VCaP (cell line): ENCODE measurements at regions not wholly inside any gene's neighbourhood (a gene's known extent, or its start where the extent isn't known, plus 50 kb on each side); places are given as distances from the start of the nearest gene placed in this dataset.

Source experiments
- H3K27ac ChIP-seq: fragments of 450-650 bp; 2 replicates; pipeline ENCODE4 v1.5.1; 2017
- CTCF ChIP-seq: fragments of 450-650 bp; conservative IDR thresholded peaks from 2 replicates; pipeline ENCODE4 v1.5.1; 2017; ENCODE audit warnings: mild to moderate bottlenecking, moderate library complexity

- TF ChIP-seq CTCF, result no peak
Measured at GRCh38 chr15:98405013-98405412, 243.3 kb upstream of the IGF1R start.

DNA sequence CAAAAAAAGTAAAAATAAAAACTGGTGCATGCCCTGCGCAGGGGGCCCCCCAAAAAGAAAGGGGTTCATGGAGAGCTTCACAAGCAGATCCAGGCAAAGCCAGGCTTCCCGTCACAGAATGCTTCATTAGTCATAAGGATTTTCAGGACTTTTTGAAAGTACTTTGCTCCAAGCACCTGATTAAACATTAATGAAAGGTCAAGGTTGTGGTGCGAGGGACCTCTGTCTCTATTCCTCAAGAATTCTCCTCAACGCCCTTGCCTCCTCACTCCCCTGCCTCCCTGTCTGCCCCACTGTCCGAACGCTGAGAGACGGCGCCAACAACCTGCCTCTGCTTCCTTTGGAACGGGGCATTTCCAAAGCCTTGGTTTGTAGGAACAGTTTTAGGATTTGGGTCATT lies 240.1 kb upstream of the IGF1R start:
- TF ChIP-seq CTCF, result no peak

More at GRCh38 chr15:98405013-98405412, 243.3 kb upstream of the IGF1R start:
- no peak overlapping the region for H3K27ac ChIP-seq

DNA sequence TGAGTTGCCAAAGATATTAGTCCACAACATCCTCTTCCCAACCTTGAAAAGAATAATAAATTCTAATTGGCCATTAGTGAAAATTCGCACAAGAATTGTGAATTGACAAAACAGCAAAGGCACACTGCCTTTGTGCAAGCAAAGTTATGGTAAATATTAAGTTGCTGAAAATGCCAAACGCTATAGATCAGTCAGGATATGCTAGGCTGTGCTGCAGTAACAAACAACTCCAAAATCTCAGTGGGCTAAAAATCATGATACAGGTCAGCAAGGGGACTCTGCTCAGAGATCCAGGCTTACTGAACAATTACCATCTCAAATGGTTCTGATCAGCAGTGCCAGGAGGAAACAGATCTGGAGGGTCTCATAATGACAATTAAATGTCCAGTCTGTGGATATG lies 238.0 kb upstream of the IGF1R start:
- H3K27ac ChIP-seq, result no peak overlapping the region
- TF ChIP-seq CTCF, result no peak

More for the DNA sequence above, 240.1 kb upstream of the IGF1R start:
- no peak overlapping the region for H3K27ac ChIP-seq

- no peak overlapping the region for H3K27ac ChIP-seq
- TF ChIP-seq CTCF, result no peak
Measured at GRCh38 chr15:98412852-98413251, 235.5 kb upstream of the IGF1R start.

DNA sequence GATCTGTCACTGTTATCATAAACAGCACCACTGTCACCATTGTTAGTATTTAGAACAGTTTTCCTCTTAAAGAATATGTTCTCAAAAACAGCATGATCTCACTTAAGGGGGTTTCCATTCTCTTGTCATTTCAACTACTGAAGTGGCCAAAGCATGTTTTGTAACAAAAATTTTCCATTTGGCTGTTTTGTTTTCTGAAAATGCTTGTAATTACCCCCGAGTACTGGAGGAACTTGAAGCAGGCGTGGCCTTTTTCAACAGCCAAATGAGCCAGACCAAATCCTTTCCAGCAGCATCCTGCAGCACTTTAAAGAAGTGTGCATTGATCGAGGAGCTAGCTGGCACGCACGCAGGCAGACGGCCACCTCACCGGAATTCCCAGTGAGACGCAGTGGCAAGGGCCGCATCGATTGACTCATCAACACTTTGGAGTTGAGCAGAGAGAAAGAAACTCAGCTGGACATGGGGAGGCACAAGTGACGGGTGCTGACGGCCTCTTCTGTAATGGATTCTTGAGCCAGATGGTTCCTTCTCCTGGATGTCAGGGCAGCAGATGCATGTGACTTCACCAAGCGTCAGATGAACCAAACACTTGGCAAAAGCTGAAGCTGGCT lies 234.3 kb upstream of the IGF1R start:
- no peak overlapping the region for H3K27ac ChIP-seq
- TF ChIP-seq CTCF, result no peak

DNA sequence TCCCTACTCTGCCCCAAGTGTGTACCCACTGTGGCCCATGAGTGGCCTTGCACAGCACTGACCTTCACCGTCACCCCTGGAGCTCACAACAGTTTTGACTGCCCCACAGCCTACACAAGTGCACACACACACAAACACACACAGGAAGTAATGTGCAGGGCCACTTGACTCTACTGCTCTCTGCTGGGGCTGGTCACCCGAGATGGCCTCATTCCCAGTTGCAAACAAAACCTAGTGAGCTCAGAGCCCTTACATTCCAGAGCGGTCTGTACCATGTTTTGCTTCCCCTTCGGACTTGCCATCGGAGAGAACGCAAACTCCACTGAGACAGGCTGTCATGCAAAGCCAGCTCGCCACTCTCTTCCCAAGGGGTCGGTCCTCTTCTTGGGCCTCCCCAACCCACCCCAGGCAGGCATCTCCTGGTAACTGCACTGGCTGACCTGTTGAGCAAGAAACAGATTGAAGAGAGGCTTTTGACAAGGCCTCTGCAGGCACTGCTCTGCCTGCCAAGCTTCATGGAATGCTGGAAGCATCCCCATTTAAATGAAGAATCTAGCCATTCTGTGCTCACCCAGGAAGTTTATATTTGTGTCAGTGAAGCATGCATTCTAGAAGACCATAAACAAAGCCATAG lies 232.0 kb upstream of the IGF1R start:
- no peak overlapping the region for H3K27ac ChIP-seq
- TF ChIP-seq CTCF, result no peak

DNA sequence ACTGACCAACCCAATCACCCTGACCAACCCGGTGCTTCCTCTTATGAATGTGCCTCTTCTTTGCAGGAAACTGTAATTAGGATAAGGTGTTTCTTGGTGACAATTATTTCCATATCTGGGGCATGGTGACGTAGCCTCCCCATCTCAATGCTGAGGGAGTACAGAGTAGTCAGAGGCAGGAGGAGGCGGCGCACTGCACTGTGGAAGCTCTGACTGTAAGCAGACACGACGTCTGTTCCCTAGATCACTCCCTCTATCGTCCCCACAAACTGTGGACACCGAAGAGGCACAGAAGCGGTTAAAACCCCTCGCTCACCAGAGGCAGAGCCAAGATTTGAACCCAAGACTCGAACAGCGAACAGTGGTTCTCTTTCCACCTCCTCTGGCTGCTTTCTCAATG lies 231.0 kb upstream of the IGF1R start:
- H3K27ac ChIP-seq, result no peak overlapping the region
- TF ChIP-seq CTCF, result no peak
